Activated CD4-positive, alpha-beta T cell treated with anti-CD3 and anti-CD28 coated beads, Interleukin-2, amount 10 ng/mL, durations not matched to agents 24 days and 14 days (primary cell): ENCODE measurements at regions not wholly inside any gene's neighbourhood (a gene's known extent, or its start where the extent isn't known, plus 50 kb on each side); places are given as distances from the start of the nearest gene placed in this dataset.
A peak's percentile ranks its signal among the peaks of the same experiment; 100 is the strongest.

Experiments
- DNase-seq: peaks from one replicate; pipeline ENCODE4 v3.0.0; 2022
- H3K27ac Mint-ChIP-seq: one replicate; pipeline ENCODE4 v1.8.0; 2022; ENCODE audit warnings: mild to moderate bottlenecking, mixed read lengths
- H3K27me3 Mint-ChIP-seq: one replicate; pipeline ENCODE4 v1.8.0; 2022; ENCODE audit warnings: mixed read lengths
- H3K36me3 Mint-ChIP-seq: one replicate; pipeline ENCODE4 v1.8.0; 2022; ENCODE audit warnings: low read depth, mild to moderate bottlenecking, mixed read lengths
- H3K4me1 Mint-ChIP-seq: one replicate; pipeline ENCODE4 v1.8.0; 2021; ENCODE audit warnings: mixed read lengths
- H3K4me3 Mint-ChIP-seq: one replicate; pipeline ENCODE4 v1.8.0; 2022; ENCODE audit warnings: mild to moderate bottlenecking, moderate library complexity, mixed read lengths
- H3K9me3 Mint-ChIP-seq: one replicate; pipeline ENCODE4 v1.8.0; 2021; ENCODE audit warnings: mixed read lengths
- intact Hi-C: fragments of 100-400 bp; cut with micrococcal nuclease; formaldehyde crosslinking; loops from one replicate; pipeline ENCODE4 v1.15.1; 2023

DNA sequence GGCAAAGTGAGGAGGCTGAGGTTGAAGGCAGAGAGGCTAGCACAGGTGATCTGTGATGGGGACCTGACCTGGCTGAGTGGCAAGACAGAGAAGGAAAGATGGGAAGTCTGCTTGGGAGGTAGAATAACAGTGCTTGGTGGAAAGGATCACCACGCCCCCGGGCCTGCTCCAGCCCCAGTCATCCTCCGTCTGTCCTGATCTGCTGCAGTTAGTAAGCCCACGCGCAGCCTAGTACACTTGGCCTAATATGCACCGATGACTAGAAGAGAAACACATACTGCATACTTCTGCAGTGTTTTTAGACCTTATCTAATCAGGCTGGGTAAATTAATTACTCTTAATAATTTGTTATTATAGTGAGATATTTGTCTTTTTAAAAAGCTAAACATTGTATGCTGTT is 103.7 kb upstream of the KLF3 start:
- no peak overlapping the region for H3K27ac Mint-ChIP-seq
- intact Hi-C loops = loop anchor here (1.0 to 2.0 kb wide), 2 partner anchors 36 to 250 kb away; no protein-coding TSS in a partner anchor
- peaks cover 11% of the 10 kb centered on the region for H3K4me1 Mint-ChIP-seq
- peaks cover 52% of the 10 kb centered on the region for H3K27me3 Mint-ChIP-seq
- H3K36me3 Mint-ChIP-seq = no peaks in the 10 kb centered on the region
- peaks cover 15% of the 10 kb centered on the region for H3K9me3 Mint-ChIP-seq
- no peak overlapping the region for H3K4me3 Mint-ChIP-seq
- DNase-seq = no peak

DNA sequence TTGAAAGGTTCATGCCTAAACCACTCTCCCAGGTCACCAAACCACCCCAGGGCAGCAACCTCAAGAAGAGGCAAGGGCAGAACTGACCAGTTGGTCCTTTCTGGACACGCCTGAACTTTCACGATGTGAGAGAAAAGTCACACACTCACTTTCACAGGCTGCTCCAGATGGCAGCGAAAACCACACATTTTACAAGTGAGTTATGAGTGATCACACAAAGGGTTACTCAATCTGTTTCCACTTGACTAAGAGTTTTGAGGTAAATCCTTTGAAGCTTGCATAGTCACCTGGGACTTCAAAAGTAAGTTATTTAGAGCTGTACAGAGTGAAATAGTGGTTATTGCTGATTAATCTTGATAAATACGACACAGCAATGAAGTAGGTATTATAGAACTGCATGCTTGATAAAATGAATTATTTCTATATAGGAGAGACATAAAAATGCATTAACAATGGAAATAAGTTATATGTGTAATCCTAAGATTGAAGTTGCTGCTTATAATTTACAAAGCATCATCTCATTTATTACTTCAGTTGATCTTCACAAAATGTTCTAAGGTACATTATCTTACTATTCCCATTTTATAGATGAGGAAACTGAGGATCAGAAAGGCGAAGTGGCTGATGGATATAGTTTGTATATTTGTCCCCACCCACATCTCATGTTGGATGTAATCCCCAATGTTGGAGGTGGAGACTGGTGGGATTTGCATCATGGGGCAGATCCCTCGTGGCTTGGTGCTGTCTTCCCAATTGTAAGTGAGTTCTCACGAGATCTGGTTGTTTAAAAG is 103.0 kb upstream of the KLF3 start:
- Mint-ChIP-seq H3K4me3 (no peak overlapping the region), H3K4me1 (peaks cover 11% of the 10 kb centered on the region), H3K27me3 (peaks cover 50% of the 10 kb centered on the region), H3K36me3 (no peaks in the 10 kb centered on the region), H3K27ac (no peak overlapping the region), H3K9me3 (peaks cover 9% of the 10 kb centered on the region)
- DNase-seq = peak; percentile 61
- intact Hi-C loops = loop anchor here (1.0 to 2.0 kb wide), 2 partner anchors 37 to 250 kb away; no protein-coding TSS in a partner anchor

DNA sequence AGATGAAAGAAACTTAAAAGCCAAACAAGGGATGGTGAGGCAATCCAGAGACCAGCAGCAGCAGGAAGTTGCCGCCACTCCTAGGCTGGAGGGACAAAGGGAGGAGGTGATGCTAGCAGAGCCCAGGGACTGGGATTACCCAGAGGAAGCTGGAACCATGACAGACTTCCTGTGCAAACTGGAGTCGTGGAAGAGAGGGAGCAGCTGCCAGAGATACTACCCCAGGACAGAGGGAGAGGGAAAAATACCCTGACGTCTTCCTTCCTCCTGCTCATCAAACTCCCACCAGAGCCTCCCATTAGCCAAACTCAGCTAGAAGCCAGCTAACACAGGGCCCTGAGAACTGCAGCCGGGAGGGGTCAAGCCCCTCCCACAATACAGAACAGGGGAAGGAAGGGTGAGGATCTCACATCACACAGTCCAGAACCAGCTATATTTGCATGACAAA is 101.2 kb upstream of the KLF3 start:
- Mint-ChIP-seq H3K27ac (no peak overlapping the region), H3K36me3 (no peaks in the 10 kb centered on the region), H3K27me3 (peaks cover 48% of the 10 kb centered on the region), H3K4me1 (peaks cover 11% of the 10 kb centered on the region), H3K9me3 (no peaks in the 10 kb centered on the region), H3K4me3 (no peak overlapping the region)
- no peak for DNase-seq
- intact Hi-C loops = no loop called here

DNA sequence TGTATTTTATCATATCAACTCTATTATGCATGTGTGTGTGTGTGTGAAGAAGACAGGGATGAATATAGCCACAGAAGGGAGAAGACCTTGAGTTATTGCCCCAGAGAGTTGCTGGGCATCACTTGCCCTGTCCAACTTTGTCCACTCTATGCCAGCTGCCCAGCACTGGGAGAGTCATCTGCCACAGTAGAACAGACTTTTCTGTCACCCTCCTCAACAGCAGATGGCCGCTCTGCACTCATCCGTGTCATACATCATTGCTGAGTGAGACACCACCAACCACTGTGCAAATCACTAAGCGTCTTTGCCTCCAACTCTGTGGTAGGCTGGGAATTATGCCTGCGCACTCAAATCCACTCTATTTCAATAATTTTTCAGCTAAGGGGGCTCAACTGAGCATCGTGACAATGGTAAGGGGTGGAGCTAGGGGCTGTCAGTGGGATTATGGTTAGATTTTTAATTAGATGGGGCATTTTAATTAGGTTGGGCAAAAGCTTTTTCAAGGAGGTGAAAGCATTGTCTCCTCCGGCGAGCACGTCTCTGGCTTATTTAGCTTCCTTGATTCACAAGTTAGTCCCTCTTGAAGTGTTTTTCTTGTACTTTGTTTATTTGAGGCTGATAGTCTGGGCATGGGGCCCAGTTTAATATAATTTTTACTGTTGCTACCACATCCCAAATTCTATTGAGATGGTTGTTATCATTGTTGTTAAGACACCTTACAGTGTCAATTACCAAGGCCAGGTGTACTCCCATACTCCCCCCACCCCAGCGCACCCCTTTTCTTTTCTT is 100.1 kb upstream of the KLF3 start:
- intact Hi-C loops = no loop called here
- Mint-ChIP-seq H3K4me3 (no peak overlapping the region), H3K27ac (no peak overlapping the region), H3K27me3 (peaks cover 43% of the 10 kb centered on the region), H3K9me3 (no peaks in the 10 kb centered on the region), H3K4me1 (peaks cover 11% of the 10 kb centered on the region), H3K36me3 (no peaks in the 10 kb centered on the region)
- DNase-seq = no peak

DNA sequence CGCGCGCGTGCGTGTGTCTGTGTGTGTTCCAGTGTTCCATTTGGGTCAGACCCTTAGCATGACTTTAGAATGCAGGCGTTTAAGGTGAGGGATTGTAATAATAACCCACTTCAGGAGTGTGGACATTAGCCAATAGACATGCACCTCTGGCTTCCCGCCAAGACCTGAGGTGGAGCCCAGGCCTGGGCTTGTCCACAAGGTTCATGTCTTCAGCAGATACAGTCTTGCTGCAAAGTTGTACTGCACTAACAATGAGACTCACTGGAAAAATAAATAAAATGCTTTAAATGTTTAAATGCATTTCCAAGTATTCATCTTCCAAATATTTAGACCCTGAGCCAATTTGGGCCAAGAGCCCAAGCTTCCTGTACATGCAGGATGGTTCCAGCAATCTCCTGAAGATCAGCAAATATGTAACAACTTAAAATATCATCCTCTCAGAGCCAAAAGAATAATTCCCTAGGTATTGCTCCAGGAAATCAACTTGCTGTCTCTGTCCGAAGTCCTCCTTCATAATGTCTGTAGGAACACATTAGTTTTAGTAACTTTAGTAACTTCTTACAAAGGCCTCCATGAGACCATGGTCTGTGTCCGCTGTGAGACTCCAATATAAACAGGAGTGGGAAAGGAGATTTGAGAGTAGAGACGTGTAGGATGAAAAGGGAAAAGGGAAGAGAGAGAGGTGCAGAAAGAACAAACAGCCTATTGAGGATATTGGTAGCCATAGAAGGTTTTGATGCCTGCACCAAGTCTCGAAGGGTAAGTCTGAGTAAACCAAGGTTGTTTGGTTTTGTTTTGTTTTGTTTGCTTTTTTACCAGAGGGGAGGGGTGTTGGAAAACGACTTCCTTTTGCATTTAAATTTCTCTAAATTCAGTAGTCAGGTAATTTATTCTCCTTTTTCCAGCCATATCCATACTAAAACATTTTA is 98.5 kb upstream of the KLF3 start:
- Mint-ChIP-seq H3K4me3 (no peak overlapping the region), H3K36me3 (no peaks in the 10 kb centered on the region), H3K27me3 (peaks cover 41% of the 10 kb centered on the region), H3K4me1 (peaks cover 8% of the 10 kb centered on the region), H3K9me3 (no peaks in the 10 kb centered on the region), H3K27ac (no peak overlapping the region)
- intact Hi-C loops = no loop called here
- no peak for DNase-seq

DNA sequence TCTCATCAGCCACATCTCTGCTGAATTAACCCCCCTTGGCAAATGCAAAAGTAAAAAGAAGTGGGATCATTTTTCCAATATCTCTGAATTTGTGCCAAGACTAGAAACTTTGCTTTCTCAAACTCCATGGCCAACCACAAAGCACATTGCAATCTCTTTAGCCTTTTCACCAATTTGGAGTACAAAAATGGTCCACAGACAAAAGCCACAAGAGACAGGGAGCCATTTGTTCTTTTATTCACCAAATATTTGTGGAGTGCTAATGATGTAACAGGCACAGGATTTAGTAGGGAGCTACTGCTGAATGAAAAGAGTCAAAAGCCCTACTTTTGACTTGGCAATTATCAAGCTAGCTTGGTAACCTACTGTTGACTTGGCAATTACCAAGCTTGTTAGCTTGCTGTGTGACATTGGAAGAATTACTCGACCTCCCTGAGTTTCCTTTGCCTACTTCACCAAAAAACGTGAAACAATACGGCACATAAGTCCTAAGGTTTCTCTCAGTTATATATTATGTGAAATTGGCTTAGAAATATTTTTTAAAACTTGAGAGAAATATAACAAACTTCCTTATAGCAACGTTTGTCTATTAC is 97.1 kb upstream of the KLF3 start:
- H3K9me3 Mint-ChIP-seq = peaks cover 6% of the 10 kb centered on the region
- no peak overlapping the region for H3K4me3 Mint-ChIP-seq
- H3K27ac Mint-ChIP-seq = no peak overlapping the region
- no peaks in the 10 kb centered on the region for H3K4me1 Mint-ChIP-seq
- no peaks in the 10 kb centered on the region for H3K36me3 Mint-ChIP-seq
- no peak for DNase-seq
- intact Hi-C loops = no loop called here
- peaks cover 40% of the 10 kb centered on the region for H3K27me3 Mint-ChIP-seq

GRCh38 chr4:38567457-38567856 is 96.5 kb upstream of the KLF3 start:
- Mint-ChIP-seq H3K4me1 (no peaks in the 10 kb centered on the region), H3K9me3 (peaks cover 6% of the 10 kb centered on the region), H3K4me3 (no peak overlapping the region), H3K36me3 (no peaks in the 10 kb centered on the region), H3K27ac (no peak overlapping the region), H3K27me3 (peaks cover 37% of the 10 kb centered on the region)
- no peak for DNase-seq
- intact Hi-C loops = no loop called here

GRCh38 chr4:38568768-38569167 is 95.2 kb upstream of the KLF3 start:
- peaks cover 31% of the 10 kb centered on the region for H3K27me3 Mint-ChIP-seq
- no peaks in the 10 kb centered on the region for H3K4me1 Mint-ChIP-seq
- no peak overlapping the region for H3K4me3 Mint-ChIP-seq
- intact Hi-C loops = no loop called here
- H3K9me3 Mint-ChIP-seq = peaks cover 6% of the 10 kb centered on the region
- no peak overlapping the region for H3K27ac Mint-ChIP-seq
- H3K36me3 Mint-ChIP-seq = no peaks in the 10 kb centered on the region
- DNase-seq = no peak

DNA sequence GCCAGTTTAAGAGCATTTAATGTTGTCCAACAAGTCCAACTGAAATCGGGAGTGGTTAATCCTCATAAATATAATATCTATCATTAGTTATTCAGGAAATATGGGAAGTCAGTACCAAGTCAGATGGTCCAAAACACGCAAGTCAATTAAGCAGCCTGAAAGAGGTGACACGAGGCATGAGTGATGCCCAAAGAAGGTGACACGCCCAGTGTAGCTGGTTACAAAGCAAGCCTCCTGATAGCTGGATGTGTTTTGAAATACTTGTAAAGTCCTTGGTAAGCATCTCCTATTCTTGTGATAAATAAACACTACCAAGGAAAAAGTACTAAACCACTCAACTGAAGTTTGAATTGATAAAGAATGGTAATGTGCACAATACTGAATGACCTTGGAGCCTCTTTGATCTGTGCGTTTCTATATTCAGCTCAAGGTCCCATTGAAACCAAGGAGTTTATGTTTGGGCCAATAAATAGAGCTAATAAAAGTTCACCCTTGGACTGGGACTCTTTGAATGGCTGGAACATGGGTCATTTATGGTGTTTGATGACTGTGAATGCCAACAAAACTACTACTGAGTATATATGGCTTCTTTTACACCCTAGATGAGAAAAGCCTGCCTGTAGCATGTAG is 93.2 kb upstream of the KLF3 start:
- H3K9me3 Mint-ChIP-seq = peaks cover 6% of the 10 kb centered on the region
- DNase-seq = no peak
- no peaks in the 10 kb centered on the region for H3K36me3 Mint-ChIP-seq
- H3K27ac Mint-ChIP-seq = no peak overlapping the region
- no peak overlapping the region for H3K4me3 Mint-ChIP-seq
- H3K27me3 Mint-ChIP-seq = peaks cover 19% of the 10 kb centered on the region
- intact Hi-C loops = no loop called here
- H3K4me1 Mint-ChIP-seq = no peaks in the 10 kb centered on the region

- Mint-ChIP-seq H3K9me3 (peaks cover 6% of the 10 kb centered on the region), H3K27ac (no peak overlapping the region), H3K36me3 (no peaks in the 10 kb centered on the region), H3K4me3 (no peak overlapping the region), H3K4me1 (no peaks in the 10 kb centered on the region), H3K27me3 (peaks cover 11% of the 10 kb centered on the region)
- intact Hi-C loops = no loop called here
- DNase-seq = no peak
Measured at GRCh38 chr4:38572793-38573192, 91.2 kb upstream of the KLF3 start.

DNA sequence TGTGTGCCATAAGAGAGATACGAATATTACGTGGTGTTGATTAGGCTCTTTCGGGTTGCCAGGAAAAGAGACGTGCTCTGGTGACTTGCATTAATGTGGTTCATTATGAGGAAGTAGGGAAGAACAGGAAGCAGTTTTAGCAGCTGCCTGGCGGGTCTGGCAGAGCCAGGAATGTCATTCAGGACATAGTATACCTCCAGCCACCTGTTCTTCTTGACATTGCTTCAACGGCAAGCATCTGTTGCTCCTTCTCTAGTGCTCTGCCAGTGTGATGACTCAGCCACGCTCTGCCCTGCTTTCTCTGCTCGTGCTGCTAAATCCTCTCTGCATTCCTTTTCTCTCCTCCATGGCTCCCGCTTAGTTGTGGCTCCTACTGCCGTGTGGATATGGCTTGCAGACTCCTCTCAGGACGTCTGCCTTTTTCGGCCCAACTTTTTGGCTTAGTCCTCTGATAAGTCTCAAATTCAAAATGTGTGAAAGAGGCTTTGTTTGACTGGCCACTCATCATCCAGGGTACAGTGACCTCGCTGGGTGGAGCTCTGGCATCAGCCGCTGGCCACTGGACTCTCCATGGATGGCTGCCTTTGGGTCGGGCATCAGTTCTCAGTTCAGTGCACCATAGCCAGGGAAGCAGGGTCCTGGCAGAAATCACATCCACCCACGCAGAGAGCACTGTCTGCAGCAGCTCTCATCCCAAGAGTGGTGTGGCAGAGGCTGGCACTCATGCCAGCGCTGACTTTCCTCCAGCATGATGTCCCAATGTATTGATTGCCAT is 89.3 kb upstream of the KLF3 start:
- Mint-ChIP-seq H3K4me1 (no peaks in the 10 kb centered on the region), H3K9me3 (peaks cover 10% of the 10 kb centered on the region), H3K4me3 (no peak overlapping the region), H3K27ac (no peak overlapping the region), H3K36me3 (no peaks in the 10 kb centered on the region), H3K27me3 (peaks cover 10% of the 10 kb centered on the region)
- intact Hi-C loops = no loop called here
- no peak for DNase-seq

GRCh38 chr4:38576767-38577166 is 87.2 kb upstream of the KLF3 start:
- intact Hi-C loops = no loop called here
- DNase-seq = no peak
- Mint-ChIP-seq H3K4me3 (no peak overlapping the region), H3K27me3 (peaks cover 2% of the 10 kb centered on the region), H3K36me3 (no peaks in the 10 kb centered on the region), H3K27ac (no peak overlapping the region), H3K4me1 (no peaks in the 10 kb centered on the region), H3K9me3 (peaks cover 5% of the 10 kb centered on the region)
